OCI-LY3 (cell line): ENCODE measurements at regions not wholly inside any gene's neighbourhood (a gene's known extent, or its start where the extent isn't known, plus 50 kb on each side); places are given as distances from the start of the nearest gene placed in this dataset.

ENCODE experiments used
- CTCF ChIP-seq: fragments of 200-600, 300-600 bp; sonication (generic); IDR thresholded peaks from 2 replicates; pipeline ENCODE4 v1.5.1; 2014; ENCODE audit warnings: antibody characterized with exemption, low read length, low read depth
- EZH2phosphoT487 ChIP-seq: fragments of 200-600 bp; shearing (Covaris generic); IDR thresholded peaks from 2 replicates; pipeline ENCODE4 v1.6.1; 2018; ENCODE audit warnings: antibody characterized with exemption, mixed run types, low read depth

GRCh38 chr13:109933476-109933875 lies 147.1 kb upstream of the IRS2 start:
- TF ChIP-seq CTCF (no peak), EZH2phosphoT487 (no peak)
